GM20000 (cell line): ENCODE measurements at regions not wholly inside any gene's neighbourhood (a gene's known extent, or its start where the extent isn't known, plus 50 kb on each side); places are given as distances from the start of the nearest gene placed in this dataset.

Experiments used
- DNase-seq: peaks from one replicate; pipeline ENCODE4 v3.0.0; 2012; ENCODE audit warnings: low spot score
- TF ChIP-seq, protein P1 (sequence below): IDR thresholded peaks from 2 replicates; pipeline ENCODE4 v1.5.1; 2012; ENCODE audit warnings: mild to moderate bottlenecking, control low read depth; ENCODE audit errors: extremely low read depth, missing control alignments

DNA sequence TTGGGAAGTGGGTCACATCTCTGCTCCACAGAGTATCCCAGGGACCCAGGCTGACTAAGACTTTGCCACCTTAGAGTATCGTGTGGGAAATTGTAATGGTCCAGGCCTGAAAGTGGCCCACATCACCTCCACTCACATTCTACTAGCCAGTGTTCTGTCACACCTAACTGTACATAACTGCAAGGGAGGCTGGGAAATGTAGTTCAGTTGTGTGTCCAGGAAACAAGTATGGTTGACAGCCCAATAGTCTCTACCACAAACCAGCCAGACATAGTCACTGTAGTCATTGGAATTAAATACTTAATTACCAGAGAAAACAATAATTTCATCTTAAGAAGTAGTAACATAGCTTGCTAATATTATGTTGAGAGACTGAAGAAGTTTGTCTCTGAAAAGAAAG is 233.4 kb upstream of the S100G start:
- TF ChIP-seq, protein P1, sequence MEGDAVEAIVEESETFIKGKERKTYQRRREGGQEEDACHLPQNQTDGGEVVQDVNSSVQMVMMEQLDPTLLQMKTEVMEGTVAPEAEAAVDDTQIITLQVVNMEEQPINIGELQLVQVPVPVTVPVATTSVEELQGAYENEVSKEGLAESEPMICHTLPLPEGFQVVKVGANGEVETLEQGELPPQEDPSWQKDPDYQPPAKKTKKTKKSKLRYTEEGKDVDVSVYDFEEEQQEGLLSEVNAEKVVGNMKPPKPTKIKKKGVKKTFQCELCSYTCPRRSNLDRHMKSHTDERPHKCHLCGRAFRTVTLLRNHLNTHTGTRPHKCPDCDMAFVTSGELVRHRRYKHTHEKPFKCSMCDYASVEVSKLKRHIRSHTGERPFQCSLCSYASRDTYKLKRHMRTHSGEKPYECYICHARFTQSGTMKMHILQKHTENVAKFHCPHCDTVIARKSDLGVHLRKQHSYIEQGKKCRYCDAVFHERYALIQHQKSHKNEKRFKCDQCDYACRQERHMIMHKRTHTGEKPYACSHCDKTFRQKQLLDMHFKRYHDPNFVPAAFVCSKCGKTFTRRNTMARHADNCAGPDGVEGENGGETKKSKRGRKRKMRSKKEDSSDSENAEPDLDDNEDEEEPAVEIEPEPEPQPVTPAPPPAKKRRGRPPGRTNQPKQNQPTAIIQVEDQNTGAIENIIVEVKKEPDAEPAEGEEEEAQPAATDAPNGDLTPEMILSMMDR: no peak
- DNase-seq: no peak

DNA sequence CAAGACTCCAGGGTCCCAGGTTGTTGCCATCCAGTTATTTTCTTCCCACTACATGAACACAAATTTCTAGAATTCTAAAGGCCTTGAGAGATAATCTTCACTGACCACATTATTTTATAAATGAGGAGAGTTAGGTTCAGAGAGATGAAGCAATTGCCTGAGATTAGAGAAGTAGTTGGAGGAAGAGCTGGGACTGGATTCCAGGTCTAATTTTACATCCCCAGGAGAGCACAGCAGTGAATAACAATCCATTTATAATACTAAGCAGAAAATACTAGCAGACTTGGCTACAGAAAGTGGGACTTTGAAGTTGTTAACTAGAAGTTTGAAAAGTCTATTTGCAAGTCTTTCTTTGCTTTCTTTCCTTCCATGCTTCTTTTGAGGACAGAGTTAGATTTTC is 231.3 kb upstream of the S100G start:
- DNase-seq: no peak
- TF ChIP-seq, protein P1: no peak

DNA sequence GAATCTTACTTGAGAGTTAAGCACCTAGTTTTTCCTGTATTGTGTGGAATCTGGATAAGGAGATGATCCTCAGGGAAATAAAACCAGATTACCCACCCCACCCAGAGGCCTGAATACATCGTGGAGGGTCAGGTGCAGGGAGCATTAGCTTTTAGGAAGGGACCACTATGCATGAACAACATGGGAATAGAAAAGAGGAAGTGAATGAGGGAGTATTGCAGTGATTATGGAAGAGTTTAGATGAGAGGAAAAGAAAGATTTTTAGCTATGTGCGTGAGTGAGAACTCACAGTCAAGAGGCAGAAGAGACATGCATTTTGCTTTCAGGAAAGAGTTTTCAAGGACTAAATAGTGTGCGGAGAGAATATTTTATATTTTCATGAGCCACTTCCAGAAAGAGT is 222.3 kb upstream of the S100G start:
- TF ChIP-seq, protein P1: no peak
- DNase-seq: no peak

DNA sequence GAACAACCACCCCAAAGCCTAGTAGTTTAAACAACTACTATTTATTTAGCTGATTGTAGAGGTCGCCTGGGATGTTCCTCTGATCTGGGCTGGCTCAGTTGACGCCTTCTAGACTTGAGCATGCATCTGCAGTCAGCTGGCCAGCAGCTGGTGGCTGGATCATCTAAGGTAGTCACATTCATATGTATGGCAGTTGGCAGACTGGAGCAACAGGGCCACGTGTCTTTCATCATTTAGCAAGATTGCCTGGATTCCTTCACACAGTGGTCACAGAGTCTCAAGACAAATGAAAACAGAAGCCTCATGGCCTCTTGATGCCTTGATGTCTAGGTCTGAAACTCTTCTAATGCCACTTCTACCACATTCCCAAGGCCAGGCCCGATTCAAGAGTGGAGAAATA is 220.6 kb upstream of the S100G start:
- TF ChIP-seq, protein P1: no peak
- no peak for DNase-seq

DNA sequence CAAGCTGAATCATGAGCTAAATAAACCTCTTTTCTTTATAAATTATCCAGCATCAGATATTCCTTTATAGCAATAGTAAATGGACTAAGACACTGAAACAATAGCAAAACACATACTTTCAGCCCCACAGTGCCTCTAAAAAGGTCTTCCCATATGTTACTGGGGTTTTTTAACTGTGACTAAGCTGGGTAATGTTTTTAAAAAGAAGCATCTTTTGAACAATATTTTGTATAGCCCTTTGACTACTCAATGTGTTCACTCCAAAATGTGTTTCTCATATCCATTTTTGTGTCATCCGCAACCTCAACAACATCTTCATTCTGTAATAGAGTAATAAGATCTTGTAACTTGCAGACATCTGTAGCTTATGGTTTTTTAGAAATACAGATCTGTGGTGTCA is 218.7 kb upstream of the S100G start:
- TF ChIP-seq, protein P1: no peak
- no peak for DNase-seq

DNA sequence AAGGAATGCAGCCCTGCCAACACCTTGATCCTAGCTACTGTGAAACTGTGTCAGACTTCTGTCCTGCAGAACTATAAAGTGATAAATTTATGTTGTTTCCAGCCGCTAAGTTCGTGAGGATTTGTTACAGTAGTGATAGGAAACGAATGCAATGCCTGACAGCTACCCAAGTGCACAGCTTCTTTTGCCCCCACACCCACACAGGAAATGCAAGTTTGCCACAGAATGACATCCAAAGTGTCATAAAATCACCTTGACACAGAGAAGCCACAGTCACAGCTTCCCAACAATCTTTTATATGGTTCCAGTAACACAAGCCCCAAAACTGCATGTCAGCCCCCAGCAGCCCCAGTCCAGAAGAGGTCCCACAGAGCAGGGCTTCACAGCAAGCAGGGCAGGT is 216.9 kb upstream of the S100G start:
- TF ChIP-seq, protein P1: no peak
- no peak for DNase-seq

DNA sequence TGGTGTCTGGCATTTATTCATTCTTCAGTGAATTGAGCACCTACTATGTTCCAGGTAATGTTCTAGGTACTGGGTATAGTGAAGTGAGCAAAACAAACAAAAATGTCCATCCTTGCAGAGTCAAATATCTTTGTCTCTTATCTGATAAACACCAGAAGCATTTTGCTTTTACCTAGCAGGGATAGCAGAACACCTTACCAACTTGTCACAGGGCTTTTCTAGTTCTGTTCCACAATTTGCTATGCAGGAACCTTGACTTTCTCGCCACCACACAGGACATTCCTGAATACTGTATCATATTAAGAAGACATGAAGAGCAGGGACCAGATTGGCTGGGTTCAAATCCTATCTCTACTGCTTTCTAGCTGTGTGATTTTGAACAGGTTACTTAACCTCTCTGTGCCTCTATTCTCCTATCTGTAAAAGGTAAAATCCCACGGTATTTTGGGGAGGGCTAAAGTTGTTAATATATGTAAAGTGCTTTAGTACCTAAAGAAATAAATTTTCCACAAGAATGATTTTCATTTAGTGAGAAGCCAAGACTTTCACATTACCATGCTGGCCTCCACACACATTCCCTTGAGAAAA is 214.5 kb upstream of the S100G start:
- TF ChIP-seq, protein P1: no peak
- DNase-seq: no peak
